Neural cell (in vitro differentiated cells): ENCODE measurements at regions not wholly inside any gene's neighbourhood (a gene's known extent, or its start where the extent isn't known, plus 50 kb on each side); places are given as distances from the start of the nearest gene placed in this dataset.

Experiments used
- H2AFZ ChIP-seq: fragments of 200-600, 300-800 bp; sonication (generic), shearing (Covaris generic); 2 replicates; pipeline ENCODE4 v1.6.0; 2014; ENCODE audit warnings: low read depth, mild to moderate bottlenecking, antibody characterized with exemption, low read length, moderate library complexity
- H3F3A ChIP-seq: fragments of 200-600 bp; shearing (Covaris generic); 2 replicates; pipeline ENCODE4 v1.6.1; 2016; ENCODE audit warnings: mild to moderate bottlenecking, moderate library complexity, mixed read lengths, antibody characterized with exemption, low read length; ENCODE audit not compliant: insufficient read depth, poor library complexity, severe bottlenecking
- H3K27ac ChIP-seq: fragments of 200-600, 300-800 bp; sonication (generic), shearing (Covaris generic); 2 replicates; pipeline ENCODE4 v1.5.1; 2014; ENCODE audit warnings: mild to moderate bottlenecking, low read length, moderate library complexity
- H3K27me3 ChIP-seq: fragments of 300-800, 200-600 bp; sonication (generic), shearing (Covaris generic); 2 replicates; pipeline ENCODE4 v1.6.0; 2014; ENCODE audit warnings: mild to moderate bottlenecking, low read depth, low read length, moderate library complexity; ENCODE audit not compliant: insufficient read depth
- H3K36me3 ChIP-seq: fragments of 300-800, 200-600 bp; sonication (generic), shearing (Covaris generic); 2 replicates; pipeline ENCODE4 v1.5.1; 2014; ENCODE audit warnings: mild to moderate bottlenecking, antibody characterized with exemption, low read length, moderate library complexity; ENCODE audit not compliant: insufficient read depth
- H3K4me2 ChIP-seq: fragments of 300-800, 200-600 bp; sonication (generic), shearing (Covaris generic); 2 replicates; pipeline ENCODE4 v1.6.0; 2014; ENCODE audit warnings: mild to moderate bottlenecking, low read length
- H3K4me3 ChIP-seq: fragments of 300-800, 200-600 bp; sonication (generic), shearing (Covaris generic); 2 replicates; pipeline ENCODE4 v1.5.1; 2014; ENCODE audit warnings: mild to moderate bottlenecking, low read length, moderate library complexity
- H3K79me2 ChIP-seq: fragments of 200-600 bp; shearing (Covaris generic); replicated peaks from 2 replicates; pipeline ENCODE4 v1.6.0; 2014; ENCODE audit warnings: mild to moderate bottlenecking, low read length, moderate library complexity; ENCODE audit not compliant: insufficient read depth
- H3K9ac ChIP-seq: fragments of 300-800, 200-600 bp; sonication (generic), shearing (Covaris generic); 2 replicates; pipeline ENCODE4 v1.6.1; 2016; ENCODE audit warnings: mild to moderate bottlenecking, low read length, mixed read lengths
- H3K9me2 ChIP-seq: fragments of 200-600 bp; shearing (Covaris generic); 2 replicates; pipeline ENCODE4 v1.6.1; 2016; ENCODE audit warnings: mild to moderate bottlenecking, low read length, mixed read lengths; ENCODE audit not compliant: insufficient read depth
- H3K9me3 ChIP-seq: fragments of 200-600, 300-800 bp; sonication (generic), shearing (Covaris generic); 2 replicates; pipeline ENCODE4 v1.6.1; 2016; ENCODE audit warnings: mild to moderate bottlenecking, mixed run types, low read length, moderate library complexity, mixed read lengths
- H4K20me1 ChIP-seq: fragments of 200-600 bp; shearing (Covaris generic); 2 replicates; pipeline ENCODE4 v1.6.1; 2016; ENCODE audit warnings: mild to moderate bottlenecking, mixed run types; ENCODE audit not compliant: insufficient read depth
- CTCF ChIP-seq: fragments of 450-650 bp; IDR thresholded peaks from 2 replicates; pipeline ENCODE4 v1.5.1; 2014; ENCODE audit warnings: antibody characterized with exemption, mild to moderate bottlenecking, moderate library complexity; ENCODE audit not compliant: poor library complexity, severe bottlenecking
- EP300 ChIP-seq: fragments of 450-650 bp; conservative IDR thresholded peaks from 2 replicates; pipeline ENCODE4 v1.6.1; 2014; ENCODE audit warnings: antibody characterized with exemption, mild to moderate bottlenecking, moderate library complexity; ENCODE audit not compliant: poor library complexity, severe bottlenecking
- EZH2 ChIP-seq: fragments of 200-600, 300-800 bp; shearing (Covaris generic), sonication (generic); IDR thresholded peaks from 2 replicates; pipeline ENCODE4 v1.6.1; 2014; ENCODE audit warnings: antibody characterized with exemption, low read length, borderline replicate concordance, mild to moderate bottlenecking; ENCODE audit not compliant: insufficient read depth, poor library complexity, severe bottlenecking
- MXI1 ChIP-seq: fragments of 450-650 bp; conservative IDR thresholded peaks from 2 replicates; pipeline ENCODE4 v1.6.1; 2014; ENCODE audit warnings: antibody characterized with exemption, mild to moderate bottlenecking; ENCODE audit not compliant: poor library complexity, severe bottlenecking
- POLR2AphosphoS5 ChIP-seq: IDR thresholded peaks from 2 replicates; pipeline ENCODE4 v1.6.1; 2012
- RAD21 ChIP-seq: fragments of 450-650 bp; conservative IDR thresholded peaks from 2 replicates; pipeline ENCODE4 v1.6.1; 2014; ENCODE audit warnings: antibody characterized with exemption, mild to moderate bottlenecking, moderate library complexity
- SMC3 ChIP-seq: fragments of 450-650 bp; conservative IDR thresholded peaks from 2 replicates; pipeline ENCODE4 v1.6.1; 2014; ENCODE audit warnings: antibody characterized with exemption, mild to moderate bottlenecking, moderate library complexity; ENCODE audit not compliant: poor library complexity
- TAF1 ChIP-seq: IDR thresholded peaks from 2 replicates; pipeline ENCODE4 v1.6.1; 2012; ENCODE audit warnings: low read depth
- TF ChIP-seq, protein P1 (sequence below): IDR thresholded peaks from 2 replicates; pipeline ENCODE4 v1.6.1; 2012; ENCODE audit warnings: borderline replicate concordance

- Histone ChIP-seq H3K9me2 (no peaks in the 10 kb centered on the region), H4K20me1 (no peaks in the 10 kb centered on the region), H3K9me3 (no peaks in the 10 kb centered on the region), H3K9ac (no peak overlapping the region), H3K27ac (no peak overlapping the region), H3K4me2 (no peak overlapping the region), H3K79me2 (no peaks in the 10 kb centered on the region), H3K27me3 (no peaks in the 10 kb centered on the region), H2AFZ (no peak overlapping the region), H3F3A (no peaks in the 10 kb centered on the region), H3K36me3 (no peaks in the 10 kb centered on the region), H3K4me3 (no peak overlapping the region)
- TF ChIP-seq EZH2 (no peak), SMC3 (no peak), MXI1 (no peak), RAD21 (no peak), POLR2AphosphoS5 (no peak), CTCF (no peak), EP300 (no peak)
- TF ChIP-seq, protein P1, sequence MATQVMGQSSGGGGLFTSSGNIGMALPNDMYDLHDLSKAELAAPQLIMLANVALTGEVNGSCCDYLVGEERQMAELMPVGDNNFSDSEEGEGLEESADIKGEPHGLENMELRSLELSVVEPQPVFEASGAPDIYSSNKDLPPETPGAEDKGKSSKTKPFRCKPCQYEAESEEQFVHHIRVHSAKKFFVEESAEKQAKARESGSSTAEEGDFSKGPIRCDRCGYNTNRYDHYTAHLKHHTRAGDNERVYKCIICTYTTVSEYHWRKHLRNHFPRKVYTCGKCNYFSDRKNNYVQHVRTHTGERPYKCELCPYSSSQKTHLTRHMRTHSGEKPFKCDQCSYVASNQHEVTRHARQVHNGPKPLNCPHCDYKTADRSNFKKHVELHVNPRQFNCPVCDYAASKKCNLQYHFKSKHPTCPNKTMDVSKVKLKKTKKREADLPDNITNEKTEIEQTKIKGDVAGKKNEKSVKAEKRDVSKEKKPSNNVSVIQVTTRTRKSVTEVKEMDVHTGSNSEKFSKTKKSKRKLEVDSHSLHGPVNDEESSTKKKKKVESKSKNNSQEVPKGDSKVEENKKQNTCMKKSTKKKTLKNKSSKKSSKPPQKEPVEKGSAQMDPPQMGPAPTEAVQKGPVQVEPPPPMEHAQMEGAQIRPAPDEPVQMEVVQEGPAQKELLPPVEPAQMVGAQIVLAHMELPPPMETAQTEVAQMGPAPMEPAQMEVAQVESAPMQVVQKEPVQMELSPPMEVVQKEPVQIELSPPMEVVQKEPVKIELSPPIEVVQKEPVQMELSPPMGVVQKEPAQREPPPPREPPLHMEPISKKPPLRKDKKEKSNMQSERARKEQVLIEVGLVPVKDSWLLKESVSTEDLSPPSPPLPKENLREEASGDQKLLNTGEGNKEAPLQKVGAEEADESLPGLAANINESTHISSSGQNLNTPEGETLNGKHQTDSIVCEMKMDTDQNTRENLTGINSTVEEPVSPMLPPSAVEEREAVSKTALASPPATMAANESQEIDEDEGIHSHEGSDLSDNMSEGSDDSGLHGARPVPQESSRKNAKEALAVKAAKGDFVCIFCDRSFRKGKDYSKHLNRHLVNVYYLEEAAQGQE = no peak
Measured at GRCh38 chr5:145225529-145225928, 609.6 kb downstream of the PRELID2 start.

- Histone ChIP-seq H2AFZ (no peak overlapping the region), H3K4me2 (no peak overlapping the region), H3K27me3 (no peaks in the 10 kb centered on the region), H4K20me1 (no peaks in the 10 kb centered on the region), H3K79me2 (no peaks in the 10 kb centered on the region), H3K36me3 (no peaks in the 10 kb centered on the region), H3K9me3 (no peaks in the 10 kb centered on the region), H3K27ac (no peak overlapping the region), H3K9me2 (no peaks in the 10 kb centered on the region), H3K9ac (no peak overlapping the region), H3K4me3 (no peak overlapping the region), H3F3A (no peaks in the 10 kb centered on the region)
- TF ChIP-seq SMC3 = no peak
- no peak for TF ChIP-seq RAD21
- TF ChIP-seq, protein P1 = no peak
- TF ChIP-seq TAF1 = no peak
Measured at GRCh38 chr5:145223582-145223981, 611.6 kb downstream of the PRELID2 start.
